NCI-H774 (cell line): ENCODE measurements at regions not wholly inside any gene's neighbourhood (a gene's known extent, or its start where the extent isn't known, plus 50 kb on each side); places are given as distances from the start of the nearest gene placed in this dataset.
"Not testable (repeated sequence)": the region's sequence is repeated elsewhere in the genome, so short reads cannot be mapped to it uniquely, and the experiment has no call there.

ENCODE experiments used
- DNase-seq: peaks from one replicate; lab custom pipeline; 2025; lab: John Stamatoyannopoulos, UW

DNA sequence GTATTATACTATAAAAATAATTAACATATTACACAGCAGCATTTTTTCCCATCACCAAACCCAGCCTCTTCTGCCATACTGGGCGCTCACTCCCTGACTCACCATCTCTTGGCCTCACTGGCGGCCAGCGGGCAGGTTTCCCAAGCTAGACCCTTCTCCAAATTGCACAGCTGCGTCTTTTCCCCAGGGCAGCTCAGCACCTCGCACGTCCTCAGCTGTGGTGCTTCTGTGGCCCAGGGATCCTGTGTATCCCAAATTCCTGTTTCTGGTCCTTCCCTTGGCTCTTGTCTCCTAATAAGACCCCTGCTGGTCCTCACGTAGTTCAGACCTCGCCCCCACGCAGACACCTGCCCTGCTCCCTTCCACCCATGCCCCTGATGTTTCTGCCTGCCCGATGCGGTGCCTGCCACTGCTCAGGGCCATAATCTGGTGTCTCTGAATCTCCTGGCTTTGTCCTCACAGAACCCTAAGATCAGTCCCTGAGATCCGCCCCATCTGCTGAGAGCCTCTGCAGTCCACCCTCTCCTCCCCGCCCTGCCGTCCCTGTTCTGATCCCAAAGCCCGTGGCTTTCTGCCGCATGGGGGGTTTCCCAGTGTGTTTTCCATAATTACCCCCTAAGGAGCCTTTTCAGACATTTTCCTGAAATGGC, 290.1 kb downstream of the TCERG1L start:
- DNase-seq = no peak

DNA sequence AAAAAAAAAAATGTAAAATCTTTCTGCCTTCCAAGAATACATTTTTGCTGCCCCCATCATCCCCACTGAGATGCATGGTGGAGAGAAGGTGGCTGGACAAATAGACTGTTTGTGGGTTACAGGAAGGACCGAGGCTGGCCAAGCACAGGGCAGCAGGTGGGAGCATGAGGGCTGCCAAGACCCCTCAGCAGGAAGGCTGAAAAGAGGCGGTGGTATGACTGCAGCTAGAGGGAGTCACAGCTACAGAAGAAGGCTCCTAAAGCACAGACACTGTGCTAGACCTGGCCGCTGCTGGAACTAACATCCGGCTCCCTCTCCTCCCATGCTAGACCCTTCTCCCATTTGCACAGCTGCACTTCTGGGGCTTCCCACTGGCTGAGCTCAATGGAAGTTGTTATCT, 289.6 kb downstream of the TCERG1L start:
- DNase-seq = no peak

DNA sequence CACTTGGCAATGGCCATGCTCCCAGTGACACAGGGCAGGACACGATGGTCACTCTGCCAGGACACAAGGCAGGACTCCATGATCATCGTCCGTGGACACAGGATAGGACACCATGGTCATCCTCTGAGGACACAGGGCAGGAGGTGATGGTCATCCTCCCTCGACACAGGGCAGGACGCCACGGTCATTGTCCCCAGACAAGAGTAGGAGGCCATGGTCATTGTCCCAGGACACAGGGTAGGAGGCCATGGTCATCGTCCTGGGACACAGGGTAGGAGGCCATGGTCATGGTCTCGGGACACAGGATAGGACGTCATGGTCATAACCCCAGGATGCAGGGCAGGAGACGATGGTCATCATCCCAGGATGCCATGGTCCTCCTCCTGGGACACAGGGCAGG, 289.2 kb downstream of the TCERG1L start:
- DNase-seq = no peak

DNA sequence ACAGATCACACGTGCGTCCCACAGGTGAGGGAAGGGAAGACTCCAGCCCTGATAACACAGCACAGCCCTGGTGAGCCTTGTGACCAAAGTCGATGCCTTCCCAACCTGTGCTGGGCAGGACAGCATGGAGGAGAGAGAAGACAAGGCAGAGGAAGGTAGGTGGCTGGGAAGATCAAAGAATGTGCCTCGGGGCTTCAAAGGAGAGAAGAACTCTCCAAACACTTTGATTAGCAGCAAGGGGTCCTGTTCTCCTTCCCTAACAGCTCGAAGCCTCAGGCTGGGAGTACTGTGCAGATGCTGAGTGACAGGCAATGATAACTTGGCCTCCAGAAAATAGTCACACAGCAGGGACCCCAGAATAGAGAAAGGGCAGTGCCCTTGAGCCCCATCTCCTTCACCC, 288.5 kb downstream of the TCERG1L start:
- DNase-seq = no peak

DNA sequence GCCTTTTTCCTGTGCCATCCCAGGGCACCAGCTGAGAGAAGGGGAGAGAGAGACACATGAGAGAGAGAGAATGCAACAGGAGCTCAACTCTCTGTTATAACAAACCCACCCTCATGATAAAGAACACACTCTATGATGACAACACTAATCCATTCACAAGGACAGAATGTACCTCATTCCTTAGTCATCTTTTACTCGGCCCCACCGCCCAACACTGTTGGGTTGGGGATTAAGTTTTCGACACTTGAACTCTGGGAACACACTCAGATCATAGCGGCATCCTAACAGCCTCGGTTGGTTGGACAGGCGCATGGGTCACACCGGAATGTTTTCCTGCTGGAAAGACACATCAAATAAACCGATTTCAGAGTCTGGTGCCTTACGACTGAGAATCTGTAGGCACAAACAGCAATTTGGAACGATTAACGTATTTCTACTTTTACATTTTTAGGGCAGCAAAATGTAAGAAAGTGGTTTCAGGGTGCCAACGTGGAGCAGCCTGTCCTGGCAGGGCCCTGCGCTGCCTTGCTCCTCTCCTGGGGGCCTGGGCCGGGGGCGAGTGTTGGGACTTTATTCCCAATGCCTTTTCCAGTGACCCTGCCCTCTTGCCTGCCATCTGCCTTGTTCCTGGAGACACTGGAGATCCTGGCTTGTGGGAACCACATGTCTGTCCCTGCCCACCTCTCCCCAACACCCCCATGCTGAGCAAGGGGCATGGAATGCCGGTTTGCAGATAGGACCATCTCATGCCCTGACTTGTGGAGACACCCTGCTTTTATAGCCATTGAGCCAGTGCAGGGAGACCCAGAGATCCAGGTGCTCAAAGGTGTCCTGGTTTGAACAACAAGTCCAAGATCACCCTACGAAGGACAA, 287.0 kb downstream of the TCERG1L start:
- DNase-seq = no peak

DNA sequence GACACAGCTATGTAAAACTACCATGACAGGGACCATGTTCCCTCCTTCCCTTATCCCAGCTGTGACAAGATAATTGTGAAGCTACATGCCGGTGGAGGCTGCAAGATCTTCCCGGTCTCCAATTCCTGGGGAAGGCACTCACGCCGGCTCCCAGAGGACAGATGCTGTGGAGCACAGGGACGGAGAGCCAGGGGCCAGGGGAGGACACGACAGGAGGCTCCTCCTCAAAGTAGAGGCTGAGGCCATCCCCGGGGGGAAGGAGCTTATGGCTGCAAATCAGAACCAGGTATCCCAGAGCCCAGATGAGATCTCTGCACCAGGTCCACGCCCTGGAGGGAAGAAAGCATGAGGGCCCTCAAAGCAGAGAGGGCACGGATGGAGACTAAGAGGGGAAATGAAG, 286.2 kb downstream of the TCERG1L start:
- DNase-seq = no peak

DNA sequence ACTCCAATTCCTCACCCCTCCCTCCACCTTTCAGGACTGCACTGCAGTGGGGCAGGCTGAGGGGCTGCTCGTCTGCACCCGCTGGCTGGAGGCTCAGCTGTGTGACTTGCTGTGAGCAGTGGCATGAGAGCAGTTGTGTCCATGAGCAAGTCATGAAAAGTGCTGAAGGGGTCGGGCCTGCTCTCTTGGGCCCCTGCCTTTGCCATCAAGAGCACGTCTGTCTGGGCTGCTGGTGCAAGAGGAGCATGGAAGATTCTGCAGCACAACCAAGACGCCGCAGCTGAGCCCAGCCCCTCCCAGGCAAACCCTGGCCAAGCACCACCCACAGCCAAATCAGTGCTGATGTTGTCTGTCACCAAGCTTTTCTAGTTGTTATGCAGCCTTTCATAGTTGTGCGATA, 284.3 kb downstream of the TCERG1L start:
- no peak for DNase-seq

DNA sequence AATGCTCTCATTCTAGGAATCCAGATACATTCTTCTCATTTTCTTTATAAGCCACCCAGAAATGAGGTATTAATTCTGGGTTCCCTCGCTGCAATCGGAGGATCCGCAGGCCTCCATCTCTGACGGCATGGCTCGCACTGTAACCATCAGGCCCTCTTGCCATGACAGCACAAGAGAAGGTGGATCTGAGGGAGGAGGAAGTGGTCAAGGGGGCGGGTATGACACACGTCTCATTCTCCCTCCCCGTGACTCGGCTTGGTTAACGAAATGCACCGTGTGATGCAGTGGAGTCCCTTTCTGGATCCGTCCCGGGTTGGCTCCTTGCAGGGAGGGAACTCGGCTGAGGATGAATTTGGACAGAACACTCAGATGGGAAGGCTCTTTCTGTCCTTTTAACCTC, 280.2 kb downstream of the TCERG1L start:
- no peak for DNase-seq

DNA sequence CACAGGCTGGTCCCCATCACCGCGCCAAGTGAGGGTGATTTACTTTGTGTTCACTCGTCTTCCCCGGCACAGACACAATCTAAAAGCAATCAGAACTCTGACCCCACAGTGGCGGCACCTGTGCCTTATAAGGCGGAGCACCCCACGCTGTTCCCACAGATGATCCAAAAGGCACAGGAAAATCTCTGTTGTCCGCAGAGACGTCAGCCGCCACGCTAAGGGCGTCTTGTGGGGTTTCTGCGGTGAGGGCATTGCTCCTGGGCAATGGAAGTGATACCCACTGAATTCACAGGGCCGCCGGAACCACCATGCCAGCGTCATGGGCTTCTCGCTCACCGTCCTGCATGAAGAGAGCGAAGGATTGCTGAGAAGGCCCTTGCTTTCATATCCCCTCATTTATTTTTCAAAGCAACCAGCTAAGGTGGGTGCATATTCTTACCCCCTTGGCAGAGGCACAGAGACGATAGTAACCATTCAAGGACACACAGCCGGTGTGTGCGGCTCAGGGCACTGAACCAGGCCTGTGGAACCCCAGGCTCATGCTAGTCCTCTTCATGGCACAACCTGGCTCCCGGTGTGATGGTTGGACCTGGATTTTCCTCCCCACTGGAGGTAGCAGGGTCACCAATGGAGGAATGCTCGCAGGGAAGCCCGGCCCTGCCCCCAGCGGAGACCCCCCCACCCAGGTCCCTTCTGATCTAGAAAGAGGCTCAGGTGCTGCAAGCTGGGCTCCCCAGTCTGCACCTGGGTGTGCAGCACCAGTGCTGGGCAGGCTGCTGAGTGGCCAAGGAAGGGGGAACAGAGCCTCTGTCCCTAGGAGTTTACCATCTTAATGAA, 279.0 kb downstream of the TCERG1L start:
- no peak for DNase-seq

DNA sequence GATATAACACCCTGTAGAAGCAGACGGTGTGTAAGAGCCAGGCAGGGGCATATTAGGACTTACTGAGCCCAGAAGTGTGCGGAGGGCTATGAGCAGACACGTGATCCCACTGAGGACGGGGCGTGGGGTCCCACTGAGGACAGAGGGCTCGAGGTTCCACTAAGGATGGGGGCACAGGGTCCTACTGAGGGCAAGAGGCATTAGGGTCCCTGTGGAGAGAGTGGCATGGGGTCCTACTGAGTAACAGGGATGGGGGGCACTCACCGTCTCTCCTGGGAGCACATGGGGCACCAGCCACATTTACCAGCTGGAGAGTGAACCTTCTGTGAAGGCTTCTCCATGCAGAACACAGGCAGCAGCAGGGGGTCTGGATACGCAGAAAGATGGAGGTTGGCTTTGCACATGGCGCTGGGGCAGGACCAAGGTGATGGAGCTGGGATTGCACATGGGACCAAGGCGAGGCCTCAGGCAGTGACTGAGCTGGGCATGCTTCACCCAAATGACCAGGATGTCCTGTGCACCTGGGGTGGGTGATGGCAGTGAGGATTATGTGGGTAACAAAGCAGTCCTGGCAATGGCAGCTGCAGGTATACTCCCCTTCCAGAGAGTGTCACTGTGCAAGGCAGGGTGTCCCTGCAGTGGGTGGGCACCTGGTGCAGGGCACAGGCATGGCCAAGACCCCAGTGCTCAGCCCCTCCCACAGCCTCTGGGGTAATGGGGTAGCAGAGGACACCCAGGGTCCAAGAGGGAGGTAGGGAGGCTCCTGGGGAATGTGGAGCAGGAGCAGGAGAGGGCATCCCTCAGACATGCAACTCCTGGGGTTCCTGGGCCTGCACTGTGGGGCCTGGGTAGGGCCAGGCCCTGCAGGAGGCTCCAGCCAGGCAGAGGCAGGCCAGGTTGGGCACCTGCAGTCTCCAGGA, 278.1 kb downstream of the TCERG1L start:
- DNase-seq = no peak

DNA sequence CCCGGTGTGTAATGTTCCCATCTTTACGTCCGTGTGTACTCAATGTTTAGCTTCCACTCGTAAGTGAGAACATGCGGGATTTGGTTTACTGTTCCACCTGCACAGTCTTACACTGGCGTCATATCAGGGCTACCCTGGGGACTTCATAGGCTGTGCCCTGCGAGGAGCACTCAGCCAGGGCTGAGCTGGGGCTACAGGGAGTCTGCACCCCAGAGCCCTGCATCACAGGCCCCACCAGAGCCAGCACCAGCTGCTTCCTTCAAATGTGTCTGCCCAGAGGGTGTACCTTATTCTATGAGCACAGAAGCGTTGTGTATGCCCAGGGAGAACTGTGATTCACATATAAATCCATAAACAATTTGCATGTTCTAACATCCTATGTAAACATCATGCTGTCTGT, 277.1 kb downstream of the TCERG1L start:
- DNase-seq = no peak

DNA sequence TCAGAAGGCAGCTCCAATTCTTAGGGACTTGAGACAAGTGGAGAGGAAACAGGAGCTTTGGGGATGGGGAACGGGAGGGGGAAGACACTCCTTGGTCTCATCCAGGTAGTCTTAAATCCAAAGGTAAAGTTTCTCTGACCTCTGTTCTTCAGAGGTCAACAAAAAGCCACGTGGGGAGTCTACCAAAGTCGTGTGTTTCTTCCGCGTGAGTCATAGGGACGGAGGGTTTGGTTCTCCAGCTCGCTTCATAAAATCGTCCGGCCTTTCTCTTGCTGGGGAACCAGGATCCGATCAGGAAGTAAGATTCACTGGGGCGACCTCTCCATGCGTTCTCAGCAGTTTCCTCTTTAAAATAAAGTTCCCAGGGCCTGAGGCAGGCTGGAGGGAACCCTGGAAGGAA, 275.7 kb downstream of the TCERG1L start:
- no peak for DNase-seq

DNA sequence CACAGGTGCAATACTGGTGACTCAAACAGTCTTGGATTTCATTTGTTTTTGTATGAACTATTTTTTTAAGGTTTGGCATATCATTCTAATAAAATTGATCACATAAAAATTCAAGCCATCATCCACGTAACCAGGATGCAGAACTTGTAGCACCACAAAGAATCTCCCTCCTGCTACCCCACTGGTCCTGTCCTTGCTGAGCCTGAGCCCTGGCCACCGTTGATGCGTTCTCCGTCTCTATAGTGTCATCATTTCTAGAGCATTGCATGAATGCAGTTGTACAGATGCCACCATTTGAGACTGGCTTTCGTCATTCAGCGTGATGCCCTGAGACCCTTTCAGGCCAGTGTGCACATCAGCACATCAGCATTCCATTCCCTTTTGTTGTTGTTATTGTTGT, 273.5 kb downstream of the TCERG1L start:
- DNase-seq = no peak

DNA sequence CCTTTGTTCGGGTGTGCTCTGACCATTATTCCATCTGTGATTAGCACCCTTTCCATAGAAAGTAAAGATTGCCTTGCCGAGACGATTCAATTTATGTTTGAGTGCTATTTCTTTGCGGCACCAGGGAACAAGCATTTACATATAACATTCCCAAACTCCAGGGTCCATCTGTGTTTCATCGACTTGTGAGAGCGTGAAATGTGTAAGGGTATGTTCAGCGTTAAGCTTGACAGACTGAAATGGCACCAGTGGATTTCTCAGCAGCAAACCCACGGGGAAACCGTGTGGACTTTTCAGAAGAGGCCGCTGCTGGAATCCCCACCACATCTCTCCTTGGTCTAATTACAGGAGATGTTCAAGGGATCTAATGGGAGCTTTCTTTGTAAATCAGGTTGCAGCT, 270.5 kb downstream of the TCERG1L start:
- DNase-seq = no peak

DNA sequence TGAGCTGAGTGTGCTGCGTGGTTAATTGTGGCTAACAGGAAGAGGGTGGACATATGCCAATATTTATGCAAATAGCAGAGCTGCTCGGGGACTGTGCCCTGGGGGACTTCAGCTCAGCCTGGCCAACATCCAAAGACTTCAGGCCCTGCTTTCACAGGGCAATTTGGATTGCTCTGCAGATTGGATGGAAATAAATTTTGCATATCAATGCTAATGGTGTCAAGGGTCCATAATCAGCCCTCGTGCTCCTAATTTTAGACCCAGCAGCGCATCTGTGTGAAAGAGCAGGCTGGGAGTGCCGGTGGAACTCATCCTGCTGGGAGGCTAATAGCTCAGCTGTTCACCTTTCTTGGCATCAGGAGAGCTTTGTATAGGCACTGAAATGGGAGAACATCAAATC, 270.1 kb downstream of the TCERG1L start:
- DNase-seq = no peak

DNA sequence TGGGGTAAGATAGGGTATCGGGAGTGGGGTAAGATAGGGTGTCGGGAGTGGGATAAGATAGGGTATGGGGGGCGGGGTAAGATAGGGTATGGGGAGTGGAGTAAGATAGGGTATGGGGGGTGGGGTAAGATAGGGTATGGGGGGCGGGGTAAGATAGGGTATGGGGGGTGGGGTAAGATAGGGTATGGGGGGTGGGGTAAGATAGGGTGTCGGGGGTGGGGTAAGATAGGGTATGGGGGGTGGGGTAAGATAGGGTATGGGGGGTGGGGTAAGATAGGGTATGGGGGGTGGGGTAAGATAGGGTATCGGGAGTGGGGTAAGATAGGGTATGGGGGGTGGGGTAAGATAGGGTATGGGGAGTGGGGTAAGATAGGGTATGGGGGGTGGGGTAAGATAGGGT, 269.5 kb downstream of the TCERG1L start:
- not testable (repeated sequence) for DNase-seq
